ENCODE measurements at regions not wholly inside any gene's neighbourhood (a gene's known extent, or its start where the extent isn't known, plus 50 kb on each side); places are given as distances from the start of the nearest gene placed in this dataset.

- TF ChIP-seq CTCF (IDR thresholded peaks at IDR 0.05): no peak
- no peak for TF ChIP-seq POLR2A (IDR thresholded peaks at IDR 0.05)
These were observed 75.1 kb upstream of the WLS start for GRCh38 chr1:68307378-68307787.
